GM19455 (cell line): ENCODE measurements at regions not wholly inside any gene's neighbourhood (a gene's known extent, or its start where the extent isn't known, plus 50 kb on each side); places are given as distances from the start of the nearest gene placed in this dataset.
A peak's percentile ranks its signal among the peaks of the same experiment; 100 is the strongest.
"Not testable (repeated sequence)": the region's sequence is repeated elsewhere in the genome, so short reads cannot be mapped to it uniquely, and the experiment has no call there.

Experiments
- ATAC-seq: cut with Tn5 transposase; IDR thresholded peaks from one replicate; pipeline ENCODE4 v1.9.1; 2021; ENCODE audit not compliant: unreplicated experiment

GRCh38 chr14:24744641-24745040 is 110.7 kb upstream of the GZMB start:
- ATAC-seq = no peak

- ATAC-seq = no peak
Observed at GRCh38 chr14:24741871-24742270, 107.9 kb upstream of the GZMB start.

- no peak for ATAC-seq
Observed at GRCh38 chr14:24735984-24736630, 102.1 kb upstream of the GZMB start.

GRCh38 chr14:24734917-24735500 is 101.0 kb upstream of the GZMB start:
- no peak for ATAC-seq

- ATAC-seq = no peak
Observed at GRCh38 chr14:24726480-24726879, 92.5 kb upstream of the GZMB start.

- no peak for ATAC-seq
Observed at GRCh38 chr14:24725311-24725710, 91.3 kb upstream of the GZMB start.

GRCh38 chr14:24721775-24722174 is 87.8 kb upstream of the GZMB start:
- ATAC-seq = no peak

GRCh38 chr14:24715239-24715638 is 81.2 kb upstream of the GZMB start:
- no peak for ATAC-seq

GRCh38 chr14:24713404-24713803 is 79.4 kb upstream of the GZMB start:
- no peak for ATAC-seq

- no peak for ATAC-seq
Observed at GRCh38 chr14:24712909-24713308, 78.9 kb upstream of the GZMB start.

- no peak for ATAC-seq
Observed at GRCh38 chr14:24712374-24712773, 78.4 kb upstream of the GZMB start.

- ATAC-seq = no peak
Observed at GRCh38 chr14:24710403-24711112, 76.6 kb upstream of the GZMB start.

GRCh38 chr14:24708684-24709083 is 74.7 kb upstream of the GZMB start:
- ATAC-seq = no peak

- no peak for ATAC-seq
Observed at GRCh38 chr14:24706351-24706750, 72.4 kb upstream of the GZMB start.

GRCh38 chr14:24705840-24706239 is 71.8 kb upstream of the GZMB start:
- ATAC-seq = peak; percentile 75

GRCh38 chr14:24701062-24701461 is 67.1 kb upstream of the GZMB start:
- no peak for ATAC-seq

- ATAC-seq = no peak
Observed at GRCh38 chr14:24700511-24700910, 66.5 kb upstream of the GZMB start.

- no peak for ATAC-seq
Observed at GRCh38 chr14:24699052-24699451, 65.1 kb upstream of the GZMB start.

- ATAC-seq = not testable (repeated sequence)
Observed at GRCh38 chr14:24696280-24696920, 62.4 kb upstream of the GZMB start.

GRCh38 chr14:24695265-24696241 is 61.6 kb upstream of the GZMB start:
- no peak for ATAC-seq

GRCh38 chr14:24694680-24695079 is 60.7 kb upstream of the GZMB start:
- ATAC-seq = no peak
